ENCODE measurements at regions not wholly inside any gene's neighbourhood (a gene's known extent, or its start where the extent isn't known, plus 50 kb on each side); places are given as distances from the start of the nearest gene placed in this dataset.
A peak's percentile ranks its signal among the peaks of the same experiment; 100 is the strongest.

DNA sequence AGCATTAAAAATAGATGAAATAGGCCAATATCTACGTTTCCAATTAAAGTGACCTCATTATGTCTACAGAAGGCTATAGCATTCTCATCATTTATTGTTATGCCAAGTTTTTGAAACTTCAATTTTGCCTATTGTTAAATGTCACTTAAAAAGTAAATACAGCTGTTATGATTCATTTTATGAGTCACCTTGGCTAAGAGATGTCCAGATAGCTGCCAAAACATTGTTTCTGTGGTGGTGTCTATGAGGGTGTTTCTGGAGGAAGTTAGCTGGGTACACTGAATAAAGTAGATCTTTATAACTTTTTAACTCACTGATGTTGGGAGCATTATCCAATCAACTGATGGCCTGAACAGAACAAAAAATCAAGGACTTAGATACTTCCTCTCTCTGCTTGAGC is 1209.7 kb upstream of the PCDH9 start:
- ChIA-PET POLR2A (no interaction called here), CTCF (no interaction called here)
- Mint-ChIP-seq H3K4me1 (ENCODE audit: low read depth, unreplicated experiment) (no peaks in the 10 kb centered on the region), H3K27me3 (ENCODE audit: insufficient read depth, unreplicated experiment) (no peaks in the 10 kb centered on the region), H3K4me3 (ENCODE audit: unreplicated experiment) (no peak overlapping the region), H3K9me3 (ENCODE audit: unreplicated experiment) (no peaks in the 10 kb centered on the region), H3K27ac (ENCODE audit: unreplicated experiment) (no peak overlapping the region), H3K36me3 (ENCODE audit: insufficient read depth, unreplicated experiment) (no peaks in the 10 kb centered on the region)
- TF ChIP-seq, protein P1, sequence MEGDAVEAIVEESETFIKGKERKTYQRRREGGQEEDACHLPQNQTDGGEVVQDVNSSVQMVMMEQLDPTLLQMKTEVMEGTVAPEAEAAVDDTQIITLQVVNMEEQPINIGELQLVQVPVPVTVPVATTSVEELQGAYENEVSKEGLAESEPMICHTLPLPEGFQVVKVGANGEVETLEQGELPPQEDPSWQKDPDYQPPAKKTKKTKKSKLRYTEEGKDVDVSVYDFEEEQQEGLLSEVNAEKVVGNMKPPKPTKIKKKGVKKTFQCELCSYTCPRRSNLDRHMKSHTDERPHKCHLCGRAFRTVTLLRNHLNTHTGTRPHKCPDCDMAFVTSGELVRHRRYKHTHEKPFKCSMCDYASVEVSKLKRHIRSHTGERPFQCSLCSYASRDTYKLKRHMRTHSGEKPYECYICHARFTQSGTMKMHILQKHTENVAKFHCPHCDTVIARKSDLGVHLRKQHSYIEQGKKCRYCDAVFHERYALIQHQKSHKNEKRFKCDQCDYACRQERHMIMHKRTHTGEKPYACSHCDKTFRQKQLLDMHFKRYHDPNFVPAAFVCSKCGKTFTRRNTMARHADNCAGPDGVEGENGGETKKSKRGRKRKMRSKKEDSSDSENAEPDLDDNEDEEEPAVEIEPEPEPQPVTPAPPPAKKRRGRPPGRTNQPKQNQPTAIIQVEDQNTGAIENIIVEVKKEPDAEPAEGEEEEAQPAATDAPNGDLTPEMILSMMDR (IDR thresholded peaks at IDR 0.05; ENCODE audit: insufficient read depth in 1 of 2, low read depth in 1 of 2, low read length in 1 of 2, severe bottlenecking in 1 of 2, unreplicated experiment in 1 of 2): no peak
- Histone ChIP-seq H3K9me3 (no peaks in the 10 kb centered on the region), H3K4me3 (ENCODE audit: low read depth, low read length) (no peak overlapping the region), H3K27me3 (replicated peaks; ENCODE audit: control insufficient read depth, insufficient read depth, low read length) (no peaks in the 10 kb centered on the region), H3K36me3 (ENCODE audit: control insufficient read depth, insufficient read depth, low read length) (no peaks in the 10 kb centered on the region), H3K4me1 (no peaks in the 10 kb centered on the region)
- intact Hi-C loops (cut with micrococcal nuclease; ENCODE audit: unreplicated experiment): no loop called here
- DNase-seq: no peak
- no TSS peak for BruUV-seq (replicated peaks)

DNA sequence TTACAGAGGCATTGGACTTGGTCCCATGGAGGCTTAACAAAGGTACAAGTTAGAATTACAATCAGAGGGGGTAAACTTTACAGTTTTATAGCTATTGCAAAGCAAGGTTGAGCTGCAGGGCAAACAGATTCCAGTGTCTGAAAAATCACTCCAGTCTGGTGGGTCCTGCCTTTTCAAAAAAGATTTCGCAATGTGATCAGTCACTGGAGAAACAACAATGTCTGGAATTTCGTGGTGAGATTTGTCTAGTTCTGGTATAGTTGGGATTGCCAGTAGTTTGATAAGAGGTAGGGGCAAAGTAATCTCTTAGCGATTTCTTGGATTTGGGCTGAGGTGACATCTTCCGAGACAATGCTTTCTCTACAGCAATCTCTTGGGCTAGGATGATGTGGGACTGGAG is 1198.2 kb upstream of the PCDH9 start:
- ChIA-PET CTCF (no interaction called here), POLR2A (interaction anchor here (0.7 kb wide), 1 partner anchor 179 kb away, joined by 3 read pairs; no protein-coding TSS in a partner anchor)
- BruUV-seq (replicated peaks): no TSS peak

DNA sequence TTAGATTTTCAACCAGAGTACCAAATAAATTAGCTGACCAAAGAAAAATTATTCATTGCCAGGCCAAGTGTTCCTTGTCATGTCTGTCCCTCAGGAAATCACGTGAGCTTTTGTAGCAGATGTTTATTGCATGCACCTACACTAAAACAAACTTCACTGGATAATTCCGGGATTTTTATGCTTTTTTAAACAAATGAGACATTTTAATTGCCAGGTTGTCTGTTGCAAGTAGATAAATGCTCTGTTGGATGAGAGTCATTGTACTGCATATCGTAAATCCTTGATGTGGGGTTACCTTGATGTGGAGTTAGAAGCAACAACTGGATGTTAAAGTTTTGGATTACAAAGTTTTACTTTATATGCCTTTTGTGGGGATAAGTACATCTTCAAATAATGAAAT is 1187.7 kb upstream of the PCDH9 start:
- H3K36me3 ChIP-seq (ENCODE audit: control insufficient read depth, insufficient read depth, low read length): no peaks in the 10 kb centered on the region
- intact Hi-C loops (cut with micrococcal nuclease; ENCODE audit: unreplicated experiment): no loop called here
- no peaks in the 10 kb centered on the region for H3K9me3 ChIP-seq
- H3K36me3 Mint-ChIP-seq (ENCODE audit: insufficient read depth, unreplicated experiment): no peaks in the 10 kb centered on the region
- no peak overlapping the region for H3K27ac Mint-ChIP-seq (ENCODE audit: unreplicated experiment)
- ChIA-PET CTCF (interaction anchor here (0.7 kb wide), 1 partner anchor 20 kb away, joined by 3 read pairs; no protein-coding TSS in a partner anchor), POLR2A (no interaction called here)
- no TSS peak for BruUV-seq (replicated peaks)
- H3K4me3 Mint-ChIP-seq (ENCODE audit: unreplicated experiment): no peak overlapping the region
- TF ChIP-seq, protein P1 (IDR thresholded peaks at IDR 0.05; ENCODE audit: insufficient read depth in 1 of 2, low read depth in 1 of 2, low read length in 1 of 2, severe bottlenecking in 1 of 2, unreplicated experiment in 1 of 2): no peak
- no peaks in the 10 kb centered on the region for H3K4me1 Mint-ChIP-seq (ENCODE audit: low read depth, unreplicated experiment)
- H3K4me3 ChIP-seq (ENCODE audit: low read depth, low read length): no peak overlapping the region
- no peaks in the 10 kb centered on the region for H3K27me3 Mint-ChIP-seq (ENCODE audit: insufficient read depth, unreplicated experiment)
- no peaks in the 10 kb centered on the region for H3K4me1 ChIP-seq
- H3K9me3 Mint-ChIP-seq (ENCODE audit: unreplicated experiment): peaks cover 11% of the 10 kb centered on the region
- H3K27me3 ChIP-seq (replicated peaks; ENCODE audit: control insufficient read depth, insufficient read depth, low read length): no peaks in the 10 kb centered on the region
- no peak for DNase-seq

More for the DNA sequence above, 1198.2 kb upstream of the PCDH9 start:
- peaks cover 4% of the 10 kb centered on the region; the same call in 1 of the 2 replicates for H3K9me3 ChIP-seq
- TF ChIP-seq, protein P1 (IDR thresholded peaks at IDR 0.05; ENCODE audit: insufficient read depth in 1 of 2, low read depth in 1 of 2, low read length in 1 of 2, severe bottlenecking in 1 of 2, unreplicated experiment in 1 of 2): no peak
- Mint-ChIP-seq H3K27ac (ENCODE audit: unreplicated experiment) (no peak overlapping the region), H3K9me3 (ENCODE audit: unreplicated experiment) (peaks cover 19% of the 10 kb centered on the region), H3K36me3 (ENCODE audit: insufficient read depth, unreplicated experiment) (no peaks in the 10 kb centered on the region), H3K4me1 (ENCODE audit: low read depth, unreplicated experiment) (peaks cover 11% of the 10 kb centered on the region), H3K4me3 (ENCODE audit: unreplicated experiment) (no peak overlapping the region), H3K27me3 (ENCODE audit: insufficient read depth, unreplicated experiment) (no peaks in the 10 kb centered on the region)
- no peaks in the 10 kb centered on the region for H3K36me3 ChIP-seq (ENCODE audit: control insufficient read depth, insufficient read depth, low read length)
- intact Hi-C loops (cut with micrococcal nuclease; ENCODE audit: unreplicated experiment): no loop called here
- peak in 1 of 2 experiments; percentile 23 for DNase-seq
- H3K4me3 ChIP-seq (ENCODE audit: low read depth, low read length): no peak overlapping the region
- no peaks in the 10 kb centered on the region for H3K4me1 ChIP-seq
- H3K27me3 ChIP-seq (replicated peaks; ENCODE audit: control insufficient read depth, insufficient read depth, low read length): no peaks in the 10 kb centered on the region

Measured in Caco-2 (cell line).